ENCODE measurements at regions not wholly inside any gene's neighbourhood (a gene's known extent, or its start where the extent isn't known, plus 50 kb on each side); places are given as distances from the start of the nearest gene placed in this dataset.

DNA sequence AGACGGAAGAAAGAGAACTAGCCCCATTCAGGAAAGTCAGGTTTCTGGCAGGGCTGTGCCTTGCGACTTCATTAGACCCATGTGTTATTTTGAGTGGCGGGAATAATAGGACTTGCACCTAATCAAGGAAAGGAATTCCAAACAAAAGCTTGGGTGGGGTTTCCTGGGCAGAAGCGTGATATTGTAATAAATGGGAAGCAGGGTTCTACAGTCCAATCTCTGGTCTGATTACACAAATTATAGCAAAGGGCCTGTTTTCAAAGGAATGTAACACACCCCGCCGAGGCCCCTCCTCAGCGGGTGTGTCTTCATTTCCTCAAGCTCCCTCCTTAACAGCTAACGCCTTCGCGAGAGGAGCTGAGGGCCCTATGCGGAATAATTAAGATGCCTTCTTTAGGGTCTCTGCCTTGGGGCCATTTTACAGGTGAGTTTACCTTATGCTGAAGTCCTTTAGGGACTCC, 396.0 kb upstream of the C2CD4B start:
- no peak overlapping the region for H3K27ac ChIP-seq (ENCODE audit: low read depth, low read length)
- Mint-ChIP-seq H3K9me3 (no peaks in the 10 kb centered on the region), H3K27ac (no peak overlapping the region), H3K4me3 (no peak overlapping the region), H3K27me3 (peaks cover 11 to 31% (median 19%) of the 10 kb centered on the region in 5 donors), H3K4me1 (no peaks in the 10 kb centered on the region), H3K36me3 (no peaks in the 10 kb centered on the region)
- no peaks in the 10 kb centered on the region for H3K4me1 ChIP-seq (ENCODE audit: control insufficient read depth in 2 of 2, insufficient read depth in 2 of 2, low read length in 2 of 2)
- ChIA-PET POLR2A (no interaction called here), CTCF (no interaction called here)
- no peaks in the 10 kb centered on the region for H3K27me3 ChIP-seq (ENCODE audit: control insufficient read depth in 2 of 2, insufficient read depth in 2 of 2, low read length in 2 of 2)
- intact Hi-C loops (cut with micrococcal nuclease), result no loop called here
- DNase-seq, result no peak
- no peaks in the 10 kb centered on the region for H3K36me3 ChIP-seq (ENCODE audit: control insufficient read depth in 2 of 3, insufficient read depth in 3 of 3, low read length in 3 of 3)
- no peaks in the 10 kb centered on the region for H3K9me3 ChIP-seq (ENCODE audit: control insufficient read depth in 2 of 3, low read length in 3 of 3)
- H3K4me3 ChIP-seq (ENCODE audit: low read length), result no peak overlapping the region
- no peak for ATAC-seq

- H3K27me3 Mint-ChIP-seq, result peaks cover 10 to 31% (median 20%) of the 10 kb centered on the region in 5 donors
- CTCF ChIA-PET, result no interaction called here
Measured at GRCh38 chr15:62561571-62561970, 396.5 kb upstream of the C2CD4B start.

GRCh38 chr15:62564886-62565633, 400.0 kb upstream of the C2CD4B start:
- Histone ChIP-seq H3K4me3 (ENCODE audit: low read length) (no peak overlapping the region), H3K9me3 (ENCODE audit: control insufficient read depth in 2 of 3, low read length in 3 of 3) (no peaks in the 10 kb centered on the region), H3K36me3 (ENCODE audit: control insufficient read depth in 2 of 3, insufficient read depth in 3 of 3, low read length in 3 of 3) (no peaks in the 10 kb centered on the region), H3K4me1 (ENCODE audit: control insufficient read depth in 2 of 2, insufficient read depth in 2 of 2, low read length in 2 of 2) (no peaks in the 10 kb centered on the region), H3K27ac (ENCODE audit: low read depth, low read length) (no peak overlapping the region), H3K27me3 (ENCODE audit: control insufficient read depth in 2 of 2, insufficient read depth in 2 of 2, low read length in 2 of 2) (no peaks in the 10 kb centered on the region)
- Mint-ChIP-seq H3K36me3 (no peaks in the 10 kb centered on the region), H3K27ac (no peak overlapping the region), H3K4me1 (no peaks in the 10 kb centered on the region), H3K27me3 (peaks cover 2 to 26% (median 22%) of the 10 kb centered on the region in 5 donors), H3K4me3 (no peak overlapping the region), H3K9me3 (peaks cover 0 to 3% (median 0%) of the 10 kb centered on the region in 11 donors)
- CTCF ChIA-PET, result no interaction called here
- ATAC-seq (no peak), DNase-seq (no peak)
- POLR2A ChIA-PET, result no interaction called here
- intact Hi-C loops (cut with micrococcal nuclease), result no loop called here

More at GRCh38 chr15:62561571-62561970, 396.5 kb upstream of the C2CD4B start:
- Histone ChIP-seq H3K9me3 (ENCODE audit: control insufficient read depth in 2 of 3, low read length in 3 of 3) (no peaks in the 10 kb centered on the region), H3K36me3 (ENCODE audit: control insufficient read depth in 2 of 3, insufficient read depth in 3 of 3, low read length in 3 of 3) (no peaks in the 10 kb centered on the region), H3K4me3 (ENCODE audit: low read length) (no peak overlapping the region), H3K27me3 (ENCODE audit: control insufficient read depth in 2 of 2, insufficient read depth in 2 of 2, low read length in 2 of 2) (no peaks in the 10 kb centered on the region), H3K27ac (ENCODE audit: low read depth, low read length) (no peak overlapping the region), H3K4me1 (ENCODE audit: control insufficient read depth in 2 of 2, insufficient read depth in 2 of 2, low read length in 2 of 2) (no peaks in the 10 kb centered on the region)
- POLR2A ChIA-PET, result no interaction called here
- no peaks in the 10 kb centered on the region for H3K4me1 Mint-ChIP-seq
- ATAC-seq (no peak), DNase-seq (no peak)
- no peaks in the 10 kb centered on the region for H3K9me3 Mint-ChIP-seq
- H3K4me3 Mint-ChIP-seq, result no peak overlapping the region
- H3K36me3 Mint-ChIP-seq, result no peaks in the 10 kb centered on the region
- no peak overlapping the region for H3K27ac Mint-ChIP-seq
- intact Hi-C loops (cut with micrococcal nuclease), result no loop called here

- Mint-ChIP-seq H3K27me3 (peaks cover 2 to 31% (median 24%) of the 10 kb centered on the region in 5 donors), H3K4me3 (no peak overlapping the region), H3K36me3 (no peaks in the 10 kb centered on the region), H3K9me3 (peaks cover 0 to 3% (median 0%) of the 10 kb centered on the region in 11 donors), H3K4me1 (no peaks in the 10 kb centered on the region), H3K27ac (no peak overlapping the region)
- H3K36me3 ChIP-seq (ENCODE audit: control insufficient read depth in 2 of 3, insufficient read depth in 3 of 3, low read length in 3 of 3), result no peaks in the 10 kb centered on the region
- ATAC-seq (no peak), DNase-seq (no peak)
- no peaks in the 10 kb centered on the region for H3K4me1 ChIP-seq (ENCODE audit: control insufficient read depth in 2 of 2, insufficient read depth in 2 of 2, low read length in 2 of 2)
- H3K4me3 ChIP-seq (ENCODE audit: low read length), result no peak overlapping the region
- H3K27me3 ChIP-seq (ENCODE audit: control insufficient read depth in 2 of 2, insufficient read depth in 2 of 2, low read length in 2 of 2), result no peaks in the 10 kb centered on the region
- H3K27ac ChIP-seq (ENCODE audit: low read depth, low read length), result no peak overlapping the region
- no peaks in the 10 kb centered on the region for H3K9me3 ChIP-seq (ENCODE audit: control insufficient read depth in 2 of 3, low read length in 3 of 3)
- ChIA-PET CTCF (no interaction called here), POLR2A (interaction anchor here (0.7 kb wide), 1 partner anchor 13 kb away, joined by 3 read pairs; no protein-coding TSS in a partner anchor)
- intact Hi-C loops (cut with micrococcal nuclease), result no loop called here
Measured at GRCh38 chr15:62565634-62566026, 400.5 kb upstream of the C2CD4B start.

- peaks cover 0 to 3% (median 0%) of the 10 kb centered on the region in 11 donors for H3K9me3 Mint-ChIP-seq
- CTCF ChIA-PET, result no interaction called here
- no peak overlapping the region for H3K27ac Mint-ChIP-seq
- Histone ChIP-seq H3K9me3 (ENCODE audit: control insufficient read depth in 2 of 3, low read length in 3 of 3) (no peaks in the 10 kb centered on the region), H3K4me1 (ENCODE audit: control insufficient read depth in 2 of 2, insufficient read depth in 2 of 2, low read length in 2 of 2) (no peaks in the 10 kb centered on the region), H3K36me3 (ENCODE audit: control insufficient read depth in 2 of 3, insufficient read depth in 3 of 3, low read length in 3 of 3) (no peaks in the 10 kb centered on the region), H3K27me3 (ENCODE audit: control insufficient read depth in 2 of 2, insufficient read depth in 2 of 2, low read length in 2 of 2) (no peaks in the 10 kb centered on the region), H3K27ac (ENCODE audit: low read depth, low read length) (no peak overlapping the region), H3K4me3 (ENCODE audit: low read length) (no peak overlapping the region)
- DNase-seq (no peak), ATAC-seq (no peak)
- no peaks in the 10 kb centered on the region for H3K36me3 Mint-ChIP-seq
- peaks cover 2 to 31% (median 24%) of the 10 kb centered on the region in 5 donors for H3K27me3 Mint-ChIP-seq
- POLR2A ChIA-PET, result interaction anchor here (0.7 kb wide), 1 partner anchor 13 kb away, joined by 3 read pairs; no protein-coding TSS in a partner anchor
- no peaks in the 10 kb centered on the region for H3K4me1 Mint-ChIP-seq
- intact Hi-C loops (cut with micrococcal nuclease), result no loop called here
- H3K4me3 Mint-ChIP-seq, result no peak overlapping the region
Measured at GRCh38 chr15:62566248-62566647, 401.2 kb upstream of the C2CD4B start.

GRCh38 chr15:62567501-62567900, 402.4 kb upstream of the C2CD4B start:
- H3K9me3 ChIP-seq (ENCODE audit: control insufficient read depth in 2 of 3, low read length in 3 of 3), result no peaks in the 10 kb centered on the region
- H3K36me3 ChIP-seq (ENCODE audit: control insufficient read depth in 2 of 3, insufficient read depth in 3 of 3, low read length in 3 of 3), result no peaks in the 10 kb centered on the region
- ChIA-PET POLR2A (no interaction called here), CTCF (no interaction called here)
- no peak for DNase-seq
- H3K4me3 Mint-ChIP-seq, result no peak overlapping the region
- H3K9me3 Mint-ChIP-seq, result peaks cover 0 to 3% (median 0%) of the 10 kb centered on the region in 11 donors
- no peak overlapping the region for H3K4me3 ChIP-seq (ENCODE audit: low read length)
- ATAC-seq, result no peak
- no peaks in the 10 kb centered on the region for H3K27me3 ChIP-seq (ENCODE audit: control insufficient read depth in 2 of 2, insufficient read depth in 2 of 2, low read length in 2 of 2)
- H3K4me1 Mint-ChIP-seq, result no peaks in the 10 kb centered on the region
- H3K27ac Mint-ChIP-seq, result no peak overlapping the region
- no peaks in the 10 kb centered on the region for H3K4me1 ChIP-seq (ENCODE audit: control insufficient read depth in 2 of 2, insufficient read depth in 2 of 2, low read length in 2 of 2)
- H3K27ac ChIP-seq (ENCODE audit: low read depth, low read length), result no peak overlapping the region
- intact Hi-C loops (cut with micrococcal nuclease), result no loop called here
- H3K27me3 Mint-ChIP-seq, result peaks cover 2 to 31% (median 20%) of the 10 kb centered on the region in 5 donors
- H3K36me3 Mint-ChIP-seq, result no peaks in the 10 kb centered on the region

- Histone ChIP-seq H3K36me3 (ENCODE audit: control insufficient read depth in 2 of 3, insufficient read depth in 3 of 3, low read length in 3 of 3) (no peaks in the 10 kb centered on the region), H3K27me3 (ENCODE audit: control insufficient read depth in 2 of 2, insufficient read depth in 2 of 2, low read length in 2 of 2) (no peaks in the 10 kb centered on the region), H3K4me1 (ENCODE audit: control insufficient read depth in 2 of 2, insufficient read depth in 2 of 2, low read length in 2 of 2) (no peaks in the 10 kb centered on the region), H3K27ac (ENCODE audit: low read depth, low read length) (no peak overlapping the region), H3K4me3 (ENCODE audit: low read length) (no peak overlapping the region), H3K9me3 (ENCODE audit: control insufficient read depth in 2 of 3, low read length in 3 of 3) (no peaks in the 10 kb centered on the region)
- H3K4me1 Mint-ChIP-seq, result no peaks in the 10 kb centered on the region
- ChIA-PET POLR2A (no interaction called here), CTCF (no interaction called here)
- no peak overlapping the region for H3K4me3 Mint-ChIP-seq
- no peaks in the 10 kb centered on the region for H3K36me3 Mint-ChIP-seq
- DNase-seq (no peak), ATAC-seq (no peak)
- peaks cover 2 to 36% (median 24%) of the 10 kb centered on the region in 5 donors for H3K27me3 Mint-ChIP-seq
- H3K9me3 Mint-ChIP-seq, result peaks cover 0 to 3% (median 0%) of the 10 kb centered on the region in 11 donors
- no peak overlapping the region for H3K27ac Mint-ChIP-seq
- intact Hi-C loops (cut with micrococcal nuclease), result no loop called here
Measured at GRCh38 chr15:62568004-62568403, 402.9 kb upstream of the C2CD4B start.

Measured in naive thymus-derived CD4-positive, alpha-beta T cell (primary cell).